ENCODE measurements at regions not wholly inside any gene's neighbourhood (a gene's known extent, or its start where the extent isn't known, plus 50 kb on each side); places are given as distances from the start of the nearest gene placed in this dataset.
A peak's percentile ranks its signal among the peaks of the same experiment; 100 is the strongest.

DNA sequence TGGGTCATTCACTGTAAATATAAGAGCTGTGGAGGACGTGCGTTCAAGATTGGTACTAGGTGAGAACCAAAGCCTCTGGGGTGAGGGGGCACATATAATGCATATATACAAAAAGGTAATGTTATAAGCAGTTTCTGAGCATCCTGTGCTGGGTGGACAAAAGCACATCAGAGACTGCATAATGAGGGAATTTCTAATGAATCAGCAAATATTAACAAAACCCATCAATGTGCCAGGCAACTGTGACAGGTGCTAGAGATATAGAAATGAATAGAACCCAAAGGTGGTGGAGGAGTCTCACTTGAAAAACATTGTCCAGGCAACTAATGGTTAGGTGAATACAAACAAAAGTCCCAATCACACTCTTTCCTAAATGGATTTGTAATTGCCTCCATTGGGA is 74.7 kb downstream of the GPR65 start:
- BruUV-seq (replicated peaks): no TSS peak
- TF ChIP-seq CSDE1 (IDR thresholded peaks at IDR 0.05) (no peak), MAFG (tag; conservative IDR thresholded peaks at IDR 0.05) (0 out of 2 replicates have a peak, but pooled peaks have one; percentile 21), GABPA (tag; conservative IDR thresholded peaks at IDR 0.05; ENCODE audit: low read depth) (no peak), ZNF778 (CRISPR knock-in tag; IDR thresholded peaks at IDR 0.05) (no peak), ZMIZ1 (IDR thresholded peaks at IDR 0.05; ENCODE audit: low read depth in 2 of 2, low read length in 2 of 2) (no peak), HIVEP1 (CRISPR knock-in tag; IDR thresholded peaks at IDR 0.05) (no peak), MAFF (IDR thresholded peaks at IDR 0.05; ENCODE audit: low read length) (peak; percentile 31; the same call in 1 of the 2 replicates), HOMEZ (CRISPR knock-in tag; IDR thresholded peaks at IDR 0.05) (no peak), DPF2 (IDR thresholded peaks at IDR 0.05) (no peak), ZNF316 (IDR thresholded peaks at IDR 0.05) (peak; percentile 38; the same call in 1 of the 2 replicates), ZNF583 (CRISPR knock-in tag; IDR thresholded peaks at IDR 0.05) (no peak), ESRRB (CRISPR knock-in tag; IDR thresholded peaks at IDR 0.05; ENCODE audit: borderline replicate concordance) (no peak), ZNF75A (CRISPR knock-in tag; IDR thresholded peaks at IDR 0.05) (no peak), BCOR (IDR thresholded peaks at IDR 0.05) (no peak), ZNF780A (CRISPR knock-in tag; IDR thresholded peaks at IDR 0.05) (no peak)
- TF ChIP-seq, protein P1, sequence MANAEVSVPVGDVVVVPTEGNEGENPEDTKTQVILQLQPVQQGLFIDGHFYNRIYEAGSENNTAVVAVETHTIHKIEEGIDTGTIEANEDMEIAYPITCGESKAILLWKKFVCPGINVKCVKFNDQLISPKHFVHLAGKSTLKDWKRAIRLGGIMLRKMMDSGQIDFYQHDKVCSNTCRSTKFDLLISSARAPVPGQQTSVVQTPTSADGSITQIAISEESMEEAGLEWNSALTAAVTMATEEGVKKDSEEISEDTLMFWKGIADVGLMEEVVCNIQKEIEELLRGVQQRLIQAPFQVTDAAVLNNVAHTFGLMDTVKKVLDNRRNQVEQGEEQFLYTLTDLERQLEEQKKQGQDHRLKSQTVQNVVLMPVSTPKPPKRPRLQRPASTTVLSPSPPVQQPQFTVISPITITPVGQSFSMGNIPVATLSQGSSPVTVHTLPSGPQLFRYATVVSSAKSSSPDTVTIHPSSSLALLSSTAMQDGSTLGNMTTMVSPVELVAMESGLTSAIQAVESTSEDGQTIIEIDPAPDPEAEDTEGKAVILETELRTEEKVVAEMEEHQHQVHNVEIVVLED (CRISPR knock-in tag; IDR thresholded peaks at IDR 0.05): no peak

More for the DNA sequence above, 74.7 kb downstream of the GPR65 start:
- Histone ChIP-seq H3K9ac (ENCODE audit: insufficient read depth in 1 of 2, low read depth in 2 of 2, low read length in 2 of 2) (no peak overlapping the region), H3K79me2 (ENCODE audit: control insufficient read depth, insufficient read depth, low read length) (no peaks in the 10 kb centered on the region), H3K9me3 (replicated peaks; ENCODE audit: control insufficient read depth, insufficient read depth, low read depth, low read length) (no peaks in the 10 kb centered on the region), H2AFZ (ENCODE audit: low read depth, low read length) (no peak overlapping the region), H3K36me3 (ENCODE audit: control insufficient read depth, insufficient read depth, low read length) (no peaks in the 10 kb centered on the region), H3K27ac (ENCODE audit: extremely low read depth, low read depth, low read length) (no peak overlapping the region), H3K4me2 (ENCODE audit: insufficient read depth, low read length) (no peak overlapping the region), H3K4me1 (replicated peaks in 1 of 2; ENCODE audit: control insufficient read depth in 2 of 2, insufficient read depth in 2 of 2, low read length in 2 of 2) (no peaks in the 10 kb centered on the region), H3K9me1 (ENCODE audit: control insufficient read depth, insufficient read depth, low read length) (no peaks in the 10 kb centered on the region), H4K20me1 (replicated peaks; ENCODE audit: control insufficient read depth, insufficient read depth, low read length) (no peaks in the 10 kb centered on the region), H3K4me3 (no peak overlapping the region), H3K27me3 (ENCODE audit: control insufficient read depth in 2 of 2, insufficient read depth in 2 of 2, low read length in 2 of 2) (no peaks in the 10 kb centered on the region)
- in situ Hi-C loops (cut with MboI): no loop called here
- FAIRE-seq: no peak
- ChIA-PET CTCF (ENCODE audit: low intra/inter-chr PET ratio) (no interaction called here), POLR2A (no interaction called here)
- no peak for DNase-seq (ENCODE audit: extremely low read depth in 1 of 4, low spot score in 3 of 4)
- intact Hi-C loops (cut with micrococcal nuclease): no loop called here
- no peak for ATAC-seq
- WGBS (ENCODE audit: insufficient coverage, low coverage, missing lambda C conversion rate): 0% methylated on average over 2 of the region's 2 CpGs
